Ishikawa (cell line): ENCODE measurements at regions not wholly inside any gene's neighbourhood (a gene's known extent, or its start where the extent isn't known, plus 50 kb on each side); places are given as distances from the start of the nearest gene placed in this dataset.

Experiments used
- CEBPB ChIP-seq: IDR thresholded peaks from 2 replicates; pipeline ENCODE4 v1.6.1; 2012
- CREB1 ChIP-seq: IDR thresholded peaks from 2 replicates; pipeline ENCODE4 v1.6.1; 2012; ENCODE audit warnings: low read depth
- EGR1 ChIP-seq: IDR thresholded peaks from 2 replicates; pipeline ENCODE4 v1.6.1; 2012
- EP300 ChIP-seq: IDR thresholded peaks from 2 replicates; pipeline ENCODE4 v1.6.1; 2012; ENCODE audit warnings: borderline replicate concordance
- FOXM1 ChIP-seq: IDR thresholded peaks from 2 replicates; pipeline ENCODE4 v1.6.1; 2012; ENCODE audit warnings: low read depth, borderline replicate concordance
- MAX ChIP-seq: IDR thresholded peaks from 2 replicates; pipeline ENCODE4 v1.6.1; 2012
- NFIC ChIP-seq: IDR thresholded peaks from 2 replicates; pipeline ENCODE4 v1.6.1; 2012
- RAD21 ChIP-seq: IDR thresholded peaks from 2 replicates; pipeline ENCODE4 v1.6.1; 2012; ENCODE audit warnings: low read depth
- REST ChIP-seq: IDR thresholded peaks from 2 replicates; pipeline ENCODE4 v1.6.1; 2012; ENCODE audit warnings: low read depth, mild to moderate bottlenecking
- TAF1 ChIP-seq: IDR thresholded peaks from 2 replicates; pipeline ENCODE4 v1.6.1; 2012; ENCODE audit warnings: low read depth, mild to moderate bottlenecking
- TCF12 ChIP-seq: IDR thresholded peaks from 2 replicates; pipeline ENCODE4 v1.6.1; 2012; ENCODE audit warnings: low read depth
- TEAD4 ChIP-seq: IDR thresholded peaks from 2 replicates; pipeline ENCODE4 v1.6.1; 2012
- USF1 ChIP-seq: IDR thresholded peaks from 2 replicates; pipeline ENCODE4 v1.6.1; 2012
- YY1 ChIP-seq: IDR thresholded peaks from 2 replicates; pipeline ENCODE4 v1.6.1; 2012; ENCODE audit warnings: low read depth
- ZBTB7A ChIP-seq: IDR thresholded peaks from 2 replicates; pipeline ENCODE4 v1.6.1; 2012; ENCODE audit warnings: low read depth

- TF ChIP-seq YY1 (no peak), CREB1 (no peak), TAF1 (no peak), TEAD4 (no peak), EGR1 (no peak), NFIC (no peak), FOXM1 (no peak), MAX (no peak), CEBPB (no peak), EP300 (no peak), TCF12 (no peak), ZBTB7A (no peak), RAD21 (no peak), REST (no peak), USF1 (no peak)
Observed at GRCh38 chr2:4368907-4369306, 665.5 kb downstream of the DCDC2C start.

- TF ChIP-seq CREB1 = no peak
- no peak for TF ChIP-seq TAF1
- no peak for TF ChIP-seq USF1
- no peak for TF ChIP-seq MAX
- TF ChIP-seq NFIC = no peak
- TF ChIP-seq CEBPB = no peak
- no peak for TF ChIP-seq FOXM1
- TF ChIP-seq EP300 = no peak
- TF ChIP-seq YY1 = no peak
- no peak for TF ChIP-seq REST
- no peak for TF ChIP-seq EGR1
- no peak for TF ChIP-seq TCF12
- TF ChIP-seq TEAD4 = no peak
- no peak for TF ChIP-seq ZBTB7A
- no peak for TF ChIP-seq RAD21
Observed at GRCh38 chr2:4369826-4370419, 666.5 kb downstream of the DCDC2C start.

- TF ChIP-seq FOXM1 (no peak), EP300 (no peak), EGR1 (no peak), REST (no peak)
Observed at GRCh38 chr2:4370422-4371090, 667.2 kb downstream of the DCDC2C start.

- no peak for TF ChIP-seq EGR1
- TF ChIP-seq CREB1 = no peak
- no peak for TF ChIP-seq FOXM1
- TF ChIP-seq EP300 = no peak
- no peak for TF ChIP-seq TCF12
- TF ChIP-seq NFIC = no peak
- no peak for TF ChIP-seq MAX
- no peak for TF ChIP-seq REST
- TF ChIP-seq CEBPB = no peak
- no peak for TF ChIP-seq ZBTB7A
- no peak for TF ChIP-seq TAF1
- no peak for TF ChIP-seq YY1
- TF ChIP-seq RAD21 = no peak
- TF ChIP-seq USF1 = no peak
- no peak for TF ChIP-seq TEAD4
Observed at GRCh38 chr2:4381049-4381448, 677.7 kb downstream of the DCDC2C start.
